Cardiac muscle cell (in vitro differentiated cells and primary cell): ENCODE measurements at regions not wholly inside any gene's neighbourhood (a gene's known extent, or its start where the extent isn't known, plus 50 kb on each side); places are given as distances from the start of the nearest gene placed in this dataset.

Experiments used
- DNase-seq, 2 donors: peaks; one replicate each; pipeline versions ENCODE4 v3.0.0 to v3.0.0-alpha.2; 2010 to 2017; ENCODE audit warnings: low read depth in 1 of 2, low spot score in 1 of 2
- H3K27ac ChIP-seq: fragments of 200-600 bp; sonication (generic); 2 replicates; pipeline ENCODE4 v1.5.1; 2016
- H3K27me3 ChIP-seq: fragments of 200-600 bp; sonication (generic); 2 replicates; pipeline ENCODE4 v1.6.0; 2016; ENCODE audit warnings: control low read depth
- H3K36me3 ChIP-seq: fragments of 200-600 bp; sonication (generic); 2 replicates; pipeline ENCODE4 v1.5.1; 2016; ENCODE audit warnings: control low read depth
- H3K4me1 ChIP-seq: fragments of 200-600 bp; sonication (generic); 2 replicates; pipeline ENCODE4 v1.8.1; 2017; ENCODE audit warnings: low read depth, mild to moderate bottlenecking, mixed run types
- H3K4me3 ChIP-seq: fragments of 200-600 bp; sonication (generic); 2 replicates; pipeline ENCODE4 v1.5.1; 2016; ENCODE audit warnings: mild to moderate bottlenecking
- H3K9me3 ChIP-seq: fragments of 200-600 bp; sonication (generic); 2 replicates; pipeline ENCODE4 v1.5.1; 2017; ENCODE audit warnings: low read depth, mild to moderate bottlenecking, control low read depth
- TF ChIP-seq, protein P1 (sequence below): IDR thresholded peaks from 2 replicates; pipeline ENCODE4 v1.5.1; 2012; ENCODE audit warnings: low read depth, mild to moderate bottlenecking, low read length

DNA sequence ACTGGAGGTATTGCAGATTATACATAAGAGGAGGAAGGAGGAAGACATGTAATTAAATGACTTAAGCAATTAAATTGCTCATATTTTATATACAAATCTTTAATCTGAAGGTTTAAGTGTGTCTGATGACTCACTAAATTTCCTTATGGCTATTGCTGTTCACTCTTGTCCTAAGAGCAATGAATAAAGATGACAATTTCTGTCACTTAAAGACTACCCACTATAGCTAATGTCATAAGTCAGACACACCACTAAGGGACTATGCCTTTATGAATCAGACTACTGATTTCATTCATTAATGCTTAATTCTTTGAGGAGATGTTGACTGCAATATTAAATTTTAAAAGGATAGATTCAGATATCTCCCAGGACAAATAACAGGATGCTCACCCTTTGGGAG lies 1514.7 kb downstream of the PCDH18 start:
- TF ChIP-seq, protein P1, sequence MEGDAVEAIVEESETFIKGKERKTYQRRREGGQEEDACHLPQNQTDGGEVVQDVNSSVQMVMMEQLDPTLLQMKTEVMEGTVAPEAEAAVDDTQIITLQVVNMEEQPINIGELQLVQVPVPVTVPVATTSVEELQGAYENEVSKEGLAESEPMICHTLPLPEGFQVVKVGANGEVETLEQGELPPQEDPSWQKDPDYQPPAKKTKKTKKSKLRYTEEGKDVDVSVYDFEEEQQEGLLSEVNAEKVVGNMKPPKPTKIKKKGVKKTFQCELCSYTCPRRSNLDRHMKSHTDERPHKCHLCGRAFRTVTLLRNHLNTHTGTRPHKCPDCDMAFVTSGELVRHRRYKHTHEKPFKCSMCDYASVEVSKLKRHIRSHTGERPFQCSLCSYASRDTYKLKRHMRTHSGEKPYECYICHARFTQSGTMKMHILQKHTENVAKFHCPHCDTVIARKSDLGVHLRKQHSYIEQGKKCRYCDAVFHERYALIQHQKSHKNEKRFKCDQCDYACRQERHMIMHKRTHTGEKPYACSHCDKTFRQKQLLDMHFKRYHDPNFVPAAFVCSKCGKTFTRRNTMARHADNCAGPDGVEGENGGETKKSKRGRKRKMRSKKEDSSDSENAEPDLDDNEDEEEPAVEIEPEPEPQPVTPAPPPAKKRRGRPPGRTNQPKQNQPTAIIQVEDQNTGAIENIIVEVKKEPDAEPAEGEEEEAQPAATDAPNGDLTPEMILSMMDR = no peak
- Histone ChIP-seq H3K36me3 (no peaks in the 10 kb centered on the region), H3K4me3 (no peak overlapping the region), H3K9me3 (no peaks in the 10 kb centered on the region), H3K27me3 (no peaks in the 10 kb centered on the region), H3K27ac (no peak overlapping the region), H3K4me1 (no peaks in the 10 kb centered on the region)
- DNase-seq = no peak

DNA sequence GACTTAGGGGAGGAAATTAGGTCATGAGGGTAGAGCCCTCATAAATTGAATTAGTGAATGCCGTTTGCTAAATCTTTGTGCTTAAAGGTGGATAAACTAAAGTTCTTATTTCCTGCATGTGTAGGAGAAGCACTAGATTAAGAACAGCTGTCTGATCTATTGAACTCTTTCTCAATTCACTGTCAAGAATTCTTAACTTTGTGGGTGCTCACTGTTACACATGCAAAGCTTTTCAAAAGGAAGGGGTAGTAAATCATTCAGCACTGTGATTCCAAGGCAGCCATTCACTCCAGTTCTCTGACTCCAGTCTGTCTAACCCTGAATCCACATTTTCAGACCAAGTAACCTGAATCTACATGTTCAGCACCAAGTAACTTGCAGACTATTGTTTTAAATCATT lies 1520.1 kb downstream of the PCDH18 start:
- H3K27ac ChIP-seq = no peak overlapping the region
- no peaks in the 10 kb centered on the region for H3K9me3 ChIP-seq
- no peaks in the 10 kb centered on the region for H3K36me3 ChIP-seq
- H3K27me3 ChIP-seq = no peaks in the 10 kb centered on the region
- no peak for DNase-seq
- TF ChIP-seq, protein P1 = no peak
- no peak overlapping the region for H3K4me3 ChIP-seq
- no peaks in the 10 kb centered on the region for H3K4me1 ChIP-seq

DNA sequence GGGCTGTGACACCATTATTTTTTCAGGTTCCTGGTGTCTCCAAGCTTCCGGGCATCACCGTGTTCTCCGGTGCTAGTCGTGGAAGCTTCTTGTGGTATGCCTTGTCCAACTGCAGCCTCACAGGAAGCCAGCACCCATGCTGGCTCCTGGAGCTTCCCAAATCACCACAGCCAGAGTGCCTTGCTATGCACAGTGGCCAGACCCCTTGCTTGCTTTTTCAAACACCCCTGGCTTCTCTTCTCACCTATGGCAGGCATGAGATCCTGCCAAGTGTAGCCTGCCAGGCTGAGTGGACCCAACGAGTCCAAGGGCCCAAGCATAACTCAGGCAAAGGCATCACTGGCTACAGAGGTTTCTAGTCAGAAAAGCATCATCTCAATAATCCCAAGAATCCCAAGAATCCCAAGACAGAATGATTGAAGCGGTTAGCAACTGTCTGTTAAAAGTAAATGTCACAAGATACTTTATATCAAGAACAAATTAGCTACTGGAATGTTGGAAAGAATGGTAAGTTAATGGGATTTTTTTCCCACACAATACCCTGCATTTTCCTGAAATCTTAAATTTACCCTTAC lies 1522.9 kb downstream of the PCDH18 start:
- TF ChIP-seq, protein P1 = no peak
- DNase-seq = no peak
- no peak overlapping the region for H3K4me3 ChIP-seq
- no peaks in the 10 kb centered on the region for H3K36me3 ChIP-seq
- H3K4me1 ChIP-seq = no peaks in the 10 kb centered on the region
- no peak overlapping the region for H3K27ac ChIP-seq
- no peaks in the 10 kb centered on the region for H3K27me3 ChIP-seq
- H3K9me3 ChIP-seq = no peaks in the 10 kb centered on the region

DNA sequence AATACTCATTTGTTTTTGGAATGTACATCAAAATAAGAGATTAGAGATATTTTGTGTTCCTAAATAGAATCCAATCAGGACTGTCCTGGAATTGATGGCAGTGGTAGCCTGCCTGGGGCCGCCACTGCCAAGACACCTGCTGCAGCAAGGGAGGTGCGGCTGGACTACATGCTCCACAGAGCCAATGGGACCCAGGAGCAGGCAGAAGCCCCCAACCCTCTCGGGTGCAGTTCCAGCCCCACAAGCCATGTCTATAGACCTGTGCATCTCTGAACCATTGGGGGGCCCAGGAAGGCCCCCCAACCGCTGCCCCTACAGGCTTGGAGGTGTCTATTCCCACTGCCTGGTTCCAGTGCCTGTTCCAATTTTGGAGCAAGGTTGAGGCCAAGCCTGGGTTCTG lies 1524.3 kb downstream of the PCDH18 start:
- H3K27me3 ChIP-seq = no peaks in the 10 kb centered on the region

DNA sequence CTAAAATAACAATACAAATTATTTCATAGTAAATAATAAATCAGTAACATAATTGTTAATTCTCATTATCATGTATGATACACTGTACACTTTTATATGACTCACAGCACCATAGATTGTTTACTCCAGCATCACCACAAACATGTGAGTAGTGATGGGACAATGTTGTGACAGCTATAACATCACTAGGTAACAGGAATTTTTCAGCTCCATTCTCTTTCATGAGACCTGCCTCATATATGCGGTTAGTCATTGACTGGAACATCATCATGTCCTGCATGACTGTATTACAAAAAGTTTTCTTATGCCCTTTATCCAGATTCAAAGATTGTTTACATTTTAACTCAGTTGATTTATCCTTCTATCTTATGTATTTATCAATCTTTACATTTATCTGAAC lies 1530.0 kb downstream of the PCDH18 start:
- H3K27ac ChIP-seq = no peak overlapping the region
- H3K4me3 ChIP-seq = no peak overlapping the region
- TF ChIP-seq, protein P1 = no peak
- no peaks in the 10 kb centered on the region for H3K9me3 ChIP-seq
- no peaks in the 10 kb centered on the region for H3K36me3 ChIP-seq
- H3K4me1 ChIP-seq = no peaks in the 10 kb centered on the region
- H3K27me3 ChIP-seq = no peaks in the 10 kb centered on the region
- no peak for DNase-seq

More for the DNA sequence above, 1524.3 kb downstream of the PCDH18 start:
- TF ChIP-seq, protein P1 = no peak
- no peak overlapping the region for H3K4me3 ChIP-seq
- no peak for DNase-seq
- no peaks in the 10 kb centered on the region for H3K36me3 ChIP-seq
- H3K27ac ChIP-seq = no peak overlapping the region
- no peaks in the 10 kb centered on the region for H3K9me3 ChIP-seq
- no peaks in the 10 kb centered on the region for H3K4me1 ChIP-seq

DNA sequence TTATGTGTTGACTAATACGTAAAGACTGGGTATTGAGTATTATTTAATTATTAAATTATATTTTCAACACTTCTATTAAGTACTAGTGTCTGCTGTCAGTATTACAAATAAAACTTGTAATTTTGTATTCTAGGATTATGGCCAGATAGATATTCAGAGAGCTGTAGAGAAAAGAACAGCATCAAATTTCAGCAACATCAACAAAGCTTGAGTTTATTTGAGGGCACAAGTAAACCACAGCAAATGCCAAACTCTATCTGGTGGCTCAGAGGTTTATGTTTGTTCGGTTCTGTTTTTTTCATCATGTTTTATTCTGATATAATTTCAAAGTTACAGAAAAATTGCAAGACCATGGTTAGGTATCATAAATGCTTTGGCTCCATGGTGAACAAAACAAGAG lies 1530.5 kb downstream of the PCDH18 start:
- H3K4me1 ChIP-seq = no peaks in the 10 kb centered on the region
- H3K36me3 ChIP-seq = no peaks in the 10 kb centered on the region

More for the DNA sequence above, 1530.5 kb downstream of the PCDH18 start:
- no peak overlapping the region for H3K27ac ChIP-seq
- TF ChIP-seq, protein P1 = no peak
- H3K9me3 ChIP-seq = no peaks in the 10 kb centered on the region
- H3K27me3 ChIP-seq = no peaks in the 10 kb centered on the region
- DNase-seq = no peak
- H3K4me3 ChIP-seq = no peak overlapping the region
